ENCODE measurements at regions not wholly inside any gene's neighbourhood (a gene's known extent, or its start where the extent isn't known, plus 50 kb on each side); places are given as distances from the start of the nearest gene placed in this dataset.

GRCh38 chr9:86829496-86830046, 117.7 kb downstream of the GAS1 start:
- DNase-seq: no peak

- DNase-seq: no peak
These were observed 118.7 kb downstream of the GAS1 start for GRCh38 chr9:86828631-86829030.

GRCh38 chr9:86827893-86828292, 119.4 kb downstream of the GAS1 start:
- DNase-seq: no peak

GRCh38 chr9:86825299-86825698, 122.0 kb downstream of the GAS1 start:
- no peak for DNase-seq

GRCh38 chr9:86822006-86822801, 125.1 kb downstream of the GAS1 start:
- no peak for DNase-seq

- no peak for DNase-seq
These were observed 126.1 kb downstream of the GAS1 start for GRCh38 chr9:86821006-86821845.

GRCh38 chr9:86819552-86819951, 127.8 kb downstream of the GAS1 start:
- no peak for DNase-seq

- no peak for DNase-seq
These were observed 128.7 kb downstream of the GAS1 start for GRCh38 chr9:86818636-86819035.

GRCh38 chr9:86816868-86817267, 130.4 kb downstream of the GAS1 start:
- no peak for DNase-seq

GRCh38 chr9:86816366-86816765, 130.9 kb downstream of the GAS1 start:
- DNase-seq: no peak

- no peak for DNase-seq
These were observed 134.7 kb downstream of the GAS1 start for GRCh38 chr9:86812616-86813015.

GRCh38 chr9:86809759-86810367, 137.4 kb downstream of the GAS1 start:
- no peak for DNase-seq

GRCh38 chr9:86809151-86809550, 138.2 kb downstream of the GAS1 start:
- no peak for DNase-seq

- no peak for DNase-seq
These were observed 139.8 kb downstream of the GAS1 start for GRCh38 chr9:86807367-86807976.

GRCh38 chr9:86804011-86804410, 143.3 kb downstream of the GAS1 start:
- DNase-seq: no peak

GRCh38 chr9:86802900-86803673, 144.2 kb downstream of the GAS1 start:
- DNase-seq: no peak

- DNase-seq: no peak
These were observed 146.1 kb downstream of the GAS1 start for GRCh38 chr9:86801246-86801645.

- no peak for DNase-seq
These were observed 146.6 kb downstream of the GAS1 start for GRCh38 chr9:86800681-86801080.

- DNase-seq: no peak
These were observed 148.3 kb downstream of the GAS1 start for GRCh38 chr9:86798966-86799365.

- DNase-seq: no peak
These were observed 150.6 kb downstream of the GAS1 start for GRCh38 chr9:86796666-86797065.

GRCh38 chr9:86795823-86796553, 151.3 kb downstream of the GAS1 start:
- no peak for DNase-seq
